ENCODE measurements at regions not wholly inside any gene's neighbourhood (a gene's known extent, or its start where the extent isn't known, plus 50 kb on each side); places are given as distances from the start of the nearest gene placed in this dataset.

GRCh38 chr15:96699871-96700401 lies 369.4 kb downstream of the NR2F2 start:
- no peak for TF ChIP-seq CTCF (IDR thresholded peaks at IDR 0.05; ENCODE audit: low read depth, low read length, poor library complexity, severe bottlenecking)
- no peak for TF ChIP-seq EZH2phosphoT487 (IDR thresholded peaks at IDR 0.05; ENCODE audit: borderline replicate concordance, low read length)
